ENCODE measurements at regions not wholly inside any gene's neighbourhood (a gene's known extent, or its start where the extent isn't known, plus 50 kb on each side); places are given as distances from the start of the nearest gene placed in this dataset.

GRCh38 chr11:134752964-134753770 is 341.1 kb upstream of the B3GAT1 start:
- TF ChIP-seq CTCF (IDR thresholded peaks at IDR 0.05) (no peak), POLR2AphosphoS5 (IDR thresholded peaks at IDR 0.05; ENCODE audit: low read depth, low read length) (no peak)

Data from Panc1 (cell line).